ENCODE measurements at regions not wholly inside any gene's neighbourhood (a gene's known extent, or its start where the extent isn't known, plus 50 kb on each side); places are given as distances from the start of the nearest gene placed in this dataset.

DNA sequence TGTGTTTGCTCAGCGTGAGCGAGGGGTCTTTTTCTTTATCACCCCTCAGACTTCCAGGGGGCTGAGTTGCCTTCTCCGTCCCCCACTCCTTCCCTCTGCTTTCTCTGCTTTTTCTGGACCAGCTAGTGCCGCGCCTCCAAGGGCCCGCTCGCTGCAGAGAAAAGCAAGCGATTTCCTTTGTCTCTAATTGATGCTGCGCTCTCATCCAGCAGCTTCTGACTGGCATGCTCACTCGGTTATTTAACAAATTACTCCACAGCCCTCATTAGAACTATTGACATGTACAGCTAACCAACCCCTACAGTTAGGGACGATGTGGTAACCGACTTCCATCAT is 288.0 kb downstream of the ELAVL2 start:
- intact Hi-C loops (cut with DNase I): no loop called here
- DNase-seq (no peak), ATAC-seq (ENCODE audit: poor library complexity) (no peak)

DNA sequence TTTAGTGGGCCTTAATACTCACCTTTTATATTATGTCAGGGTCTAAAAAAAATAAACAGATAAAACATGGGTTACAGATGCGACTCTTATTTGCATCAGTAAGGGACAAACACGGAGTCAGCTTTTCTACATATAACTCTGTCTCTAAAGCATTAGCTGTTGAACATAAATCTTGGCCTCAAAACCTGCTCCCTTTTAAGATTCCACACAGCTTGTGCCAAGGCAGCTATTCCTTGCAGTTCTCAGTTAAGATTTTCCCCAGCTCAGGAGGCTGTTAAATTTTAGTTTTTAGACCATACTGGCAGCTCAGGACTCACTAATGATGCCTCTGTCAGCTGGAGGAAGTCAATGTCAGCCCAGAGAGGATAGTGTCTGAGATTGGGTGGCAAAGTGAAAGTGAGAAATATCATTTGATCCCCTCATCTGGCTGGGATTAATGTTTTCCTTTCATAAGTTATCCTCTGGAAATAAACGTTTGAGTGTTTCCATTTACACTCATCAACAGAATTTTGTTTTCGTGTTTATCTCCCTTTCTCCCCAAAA is 287.5 kb downstream of the ELAVL2 start:
- no peak for DNase-seq
- intact Hi-C loops (cut with DNase I): no loop called here
- no peak for ATAC-seq (ENCODE audit: poor library complexity)

DNA sequence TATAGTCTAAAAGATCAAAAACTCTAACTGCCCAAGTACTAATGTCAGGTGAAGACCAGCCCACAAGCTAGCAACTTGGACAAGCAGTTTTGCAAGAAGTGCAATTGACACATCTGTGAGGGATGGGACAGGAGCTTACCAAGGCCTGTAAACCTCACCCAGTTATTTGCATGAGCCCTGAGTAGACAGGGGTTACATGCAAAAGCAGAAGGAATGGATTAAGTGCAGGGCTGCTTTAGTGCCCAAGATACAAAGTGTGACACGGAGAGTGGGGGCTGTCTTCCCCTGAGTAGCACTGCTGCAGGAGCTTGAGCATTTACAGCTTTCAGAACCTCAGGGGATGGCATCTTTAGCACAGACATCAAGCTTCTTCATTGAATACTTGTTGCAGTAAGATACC is 286.7 kb downstream of the ELAVL2 start:
- DNase-seq: no peak
- no peak for ATAC-seq (ENCODE audit: poor library complexity)
- intact Hi-C loops (cut with DNase I): no loop called here

DNA sequence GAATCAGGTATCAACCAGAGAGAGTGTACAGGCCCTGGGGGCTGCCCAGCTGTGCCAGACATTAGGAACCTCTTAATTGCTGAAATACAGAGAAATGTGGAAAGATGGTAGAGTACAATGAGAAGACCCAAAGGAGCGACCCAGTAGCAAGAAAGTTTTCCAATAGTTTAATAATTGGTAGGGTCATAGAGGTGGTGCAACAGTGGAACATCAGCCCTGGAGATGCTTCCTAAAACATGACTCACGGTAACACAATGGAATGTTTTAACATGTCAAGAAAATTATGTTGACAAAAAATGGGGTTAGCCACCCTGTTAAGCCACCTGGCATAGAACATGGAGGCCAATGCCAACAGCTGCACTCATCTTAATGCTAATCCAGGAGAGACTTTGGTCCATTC is 284.1 kb downstream of the ELAVL2 start:
- DNase-seq (no peak), ATAC-seq (ENCODE audit: poor library complexity) (no peak)
- intact Hi-C loops (cut with DNase I): no loop called here

DNA sequence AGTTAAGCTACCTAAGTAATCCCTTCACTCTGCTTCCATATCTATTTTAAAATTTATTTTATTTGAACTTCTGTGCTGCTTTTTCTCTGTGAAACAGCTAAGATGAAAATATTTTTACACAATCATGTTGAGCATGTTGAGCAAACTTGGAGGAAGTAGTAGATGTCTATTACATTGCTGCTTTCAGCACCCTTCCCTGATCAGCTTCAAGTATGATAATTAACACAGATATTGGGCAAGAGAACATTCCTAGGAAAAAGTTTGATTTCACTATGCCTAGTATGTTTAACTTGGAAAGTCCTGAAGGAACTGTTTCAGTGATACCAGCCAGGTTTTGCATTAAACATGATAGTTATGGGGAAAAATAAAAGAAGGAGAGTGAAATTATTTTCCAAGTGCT is 283.6 kb downstream of the ELAVL2 start:
- intact Hi-C loops (cut with DNase I): no loop called here
- ATAC-seq (ENCODE audit: poor library complexity) (no peak), DNase-seq (no peak)

DNA sequence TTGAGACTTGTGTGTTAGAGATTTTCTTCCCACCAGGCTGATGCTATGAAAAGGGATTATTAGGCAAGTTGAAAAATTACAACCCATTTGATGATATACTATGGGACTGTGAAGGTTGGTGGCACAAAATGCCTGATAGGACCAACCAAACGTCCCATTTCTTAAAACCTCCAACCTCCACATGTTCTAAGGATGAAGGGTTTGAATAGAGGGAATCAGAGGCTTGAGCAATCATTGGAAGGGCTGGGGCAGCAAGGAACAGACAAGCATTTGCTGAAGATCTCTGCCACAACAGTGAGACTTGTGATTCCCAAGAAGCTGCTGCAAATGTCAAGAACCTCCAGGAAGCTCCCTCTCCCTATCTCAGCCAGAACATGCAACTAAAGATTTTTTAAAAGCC is 283.1 kb downstream of the ELAVL2 start:
- ATAC-seq (ENCODE audit: poor library complexity) (no peak), DNase-seq (no peak)
- intact Hi-C loops (cut with DNase I): no loop called here

DNA sequence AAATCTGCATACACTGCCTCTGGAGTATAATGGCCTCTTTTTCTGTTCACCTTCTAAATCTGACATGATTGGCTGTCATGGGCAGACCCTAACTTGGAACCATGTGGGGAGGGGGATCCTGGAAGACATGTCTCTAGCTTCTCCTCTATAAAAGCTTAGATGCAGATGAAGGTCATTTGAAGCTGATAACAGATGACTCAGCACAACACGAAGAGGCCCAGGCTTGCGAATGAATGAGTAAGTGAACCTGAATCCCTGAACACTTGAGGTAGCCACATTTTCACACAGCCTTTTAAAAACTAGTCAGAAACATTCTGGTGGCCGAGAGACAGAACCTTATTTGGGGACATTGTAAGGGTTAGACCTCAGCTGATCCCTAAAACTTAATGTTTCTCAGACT is 282.6 kb downstream of the ELAVL2 start:
- ATAC-seq (ENCODE audit: poor library complexity): no peak
- intact Hi-C loops (cut with DNase I): no loop called here

DNA sequence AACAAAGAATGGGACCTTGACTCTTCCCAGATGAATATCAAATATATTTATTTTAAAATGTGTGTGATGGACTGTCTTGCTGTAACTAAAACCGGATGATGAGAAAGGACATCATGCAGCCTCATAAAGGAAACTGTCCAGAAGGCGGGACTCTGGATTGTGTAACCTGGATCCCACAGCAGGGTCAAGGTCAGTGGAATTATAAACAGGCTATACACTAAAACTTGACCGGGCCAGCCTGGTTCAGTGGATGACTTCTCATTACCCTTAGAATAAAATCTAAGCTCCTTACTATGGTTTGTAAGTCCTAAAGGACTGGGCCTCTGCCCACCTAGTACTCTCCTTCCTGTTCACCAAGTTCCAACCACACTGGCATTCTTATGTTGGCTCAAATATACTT is 280.3 kb downstream of the ELAVL2 start:
- DNase-seq (no peak), ATAC-seq (ENCODE audit: poor library complexity) (no peak)
- intact Hi-C loops (cut with DNase I): no loop called here

More for the DNA sequence above, 282.6 kb downstream of the ELAVL2 start:
- DNase-seq: no peak

DNA sequence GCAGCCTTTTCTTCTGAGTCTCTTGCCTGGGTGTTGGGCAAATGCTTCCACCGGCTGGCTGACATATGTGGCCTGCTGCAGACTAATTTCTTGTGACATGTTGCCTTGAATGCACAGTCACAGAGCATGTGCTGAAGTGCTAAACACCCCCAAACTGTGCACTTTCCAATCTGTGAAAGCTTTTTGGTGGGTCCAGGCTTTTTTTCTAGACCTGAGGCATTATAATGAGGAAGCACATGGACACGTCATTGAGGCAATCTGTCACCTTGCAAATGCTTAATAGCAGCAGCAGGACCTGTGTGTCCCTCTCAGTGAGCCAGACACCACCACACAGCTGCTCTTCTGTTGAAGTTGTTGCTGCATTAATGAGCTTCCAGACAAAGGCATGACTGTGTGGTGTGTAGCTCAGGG is 274.7 kb downstream of the ELAVL2 start:
- intact Hi-C loops (cut with DNase I): no loop called here
- ATAC-seq (ENCODE audit: poor library complexity): no peak
- DNase-seq: no peak

DNA sequence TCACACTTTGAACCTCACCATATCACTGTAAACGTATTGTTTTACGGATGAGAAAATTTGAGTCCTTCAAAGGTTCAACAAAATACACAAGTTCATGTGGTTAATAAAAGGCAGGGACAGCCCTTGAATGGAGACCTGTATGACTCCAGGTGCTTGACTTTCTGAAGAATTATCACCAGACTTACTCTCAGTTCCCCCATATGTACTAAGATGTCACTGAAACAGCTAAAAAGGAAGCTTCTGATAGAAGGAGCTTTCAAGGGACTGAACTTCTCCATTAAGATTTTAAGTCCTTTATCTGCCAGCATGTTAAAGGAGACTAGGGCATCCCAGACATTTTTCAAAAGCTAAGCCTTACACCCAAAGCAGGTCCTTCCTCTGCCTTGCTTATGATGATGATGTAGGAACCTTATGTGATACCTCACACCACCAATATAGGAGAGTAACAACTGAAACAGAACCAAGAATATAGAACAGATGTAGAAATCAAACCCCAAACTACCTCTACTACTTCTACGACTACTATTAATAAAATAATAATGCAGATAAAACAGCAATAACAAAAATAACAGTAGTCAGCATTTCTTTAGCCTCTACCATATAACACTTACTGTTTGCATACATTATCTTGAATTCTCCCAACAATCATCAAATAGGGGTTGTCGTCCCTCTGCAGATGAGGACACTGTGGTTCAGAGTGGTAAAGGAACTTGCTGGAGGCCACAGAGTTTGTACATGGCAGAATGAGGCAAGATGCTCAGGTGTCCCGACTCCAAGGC is 273.9 kb downstream of the ELAVL2 start:
- no peak for DNase-seq
- ATAC-seq (ENCODE audit: poor library complexity): no peak
- intact Hi-C loops (cut with DNase I): no loop called here

DNA sequence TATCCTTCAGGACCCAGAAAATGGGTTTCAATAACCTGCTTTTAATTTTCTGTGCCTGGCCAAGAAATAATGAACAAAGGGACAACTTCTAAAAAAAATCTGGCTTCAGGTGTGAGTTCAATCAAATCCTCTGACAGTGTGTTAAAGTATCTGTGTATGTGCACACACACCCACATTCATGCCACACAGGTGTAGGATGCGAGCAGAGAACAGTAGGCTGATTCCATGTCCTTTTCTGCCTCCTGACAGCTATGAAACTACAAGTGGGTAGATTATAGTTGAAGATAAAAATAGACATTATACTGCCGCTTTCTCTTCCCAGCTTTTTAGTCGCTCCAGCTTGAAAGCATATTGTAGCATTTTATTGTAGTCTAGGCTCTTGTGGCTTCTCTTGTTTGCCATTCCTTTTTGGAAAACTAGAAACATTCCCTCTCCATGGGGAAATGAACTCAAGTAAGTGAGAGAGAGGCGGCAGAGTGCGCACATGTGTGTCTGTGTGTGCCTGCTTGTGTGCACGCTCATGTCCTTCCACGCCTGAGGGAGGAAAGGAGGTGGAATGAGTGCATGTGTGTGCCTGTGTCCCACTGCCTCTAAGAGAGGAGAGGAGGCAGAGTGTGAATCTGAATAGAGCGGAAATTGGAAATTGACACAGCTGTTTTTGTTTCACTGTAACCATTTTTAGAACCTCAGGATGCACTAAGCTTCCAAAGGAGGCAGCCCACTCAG is 273.0 kb downstream of the ELAVL2 start:
- ATAC-seq (ENCODE audit: poor library complexity) (no peak), DNase-seq (no peak)
- intact Hi-C loops (cut with DNase I): no loop called here

DNA sequence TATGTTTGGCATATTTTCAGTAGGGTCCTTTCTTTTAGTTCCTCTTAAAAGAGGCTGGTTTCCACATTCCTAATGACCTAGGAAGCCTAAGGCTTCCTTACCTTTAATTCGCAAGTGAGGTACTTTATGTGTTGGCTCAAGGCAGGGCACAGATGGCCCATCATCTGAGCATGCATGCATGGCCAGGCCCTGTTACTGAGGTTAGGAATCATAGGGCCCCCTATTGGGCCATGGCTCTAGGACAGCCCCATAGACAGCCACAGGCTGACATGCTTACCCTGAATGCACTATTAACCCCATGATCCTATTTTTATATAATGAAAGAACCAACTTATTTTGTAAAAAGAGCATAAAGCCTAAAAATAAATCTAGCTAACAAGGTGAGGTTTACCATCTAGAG is 271.4 kb downstream of the ELAVL2 start:
- DNase-seq (no peak), ATAC-seq (ENCODE audit: poor library complexity) (no peak)
- intact Hi-C loops (cut with DNase I): no loop called here

DNA sequence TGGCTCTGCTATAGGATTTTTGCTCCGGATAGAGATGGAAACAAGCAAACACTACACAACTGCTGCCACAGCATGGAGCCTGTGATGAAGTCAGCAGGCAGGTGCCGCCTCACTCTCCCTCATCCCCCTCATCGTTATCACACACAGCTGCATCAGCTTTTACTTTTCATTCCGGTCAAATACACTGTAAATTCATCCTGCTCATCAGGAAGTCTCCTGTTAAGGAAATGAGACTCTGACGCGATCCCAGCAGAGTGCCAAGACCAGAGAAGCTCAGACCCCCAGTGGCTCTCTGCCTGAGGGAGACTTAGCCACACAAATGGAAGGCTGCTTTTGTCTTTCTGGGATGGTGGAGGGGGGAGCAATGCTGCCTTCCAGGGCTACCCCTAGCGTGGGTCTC is 270.2 kb downstream of the ELAVL2 start:
- intact Hi-C loops (cut with DNase I): no loop called here
- no peak for DNase-seq
- ATAC-seq (ENCODE audit: poor library complexity): no peak

DNA sequence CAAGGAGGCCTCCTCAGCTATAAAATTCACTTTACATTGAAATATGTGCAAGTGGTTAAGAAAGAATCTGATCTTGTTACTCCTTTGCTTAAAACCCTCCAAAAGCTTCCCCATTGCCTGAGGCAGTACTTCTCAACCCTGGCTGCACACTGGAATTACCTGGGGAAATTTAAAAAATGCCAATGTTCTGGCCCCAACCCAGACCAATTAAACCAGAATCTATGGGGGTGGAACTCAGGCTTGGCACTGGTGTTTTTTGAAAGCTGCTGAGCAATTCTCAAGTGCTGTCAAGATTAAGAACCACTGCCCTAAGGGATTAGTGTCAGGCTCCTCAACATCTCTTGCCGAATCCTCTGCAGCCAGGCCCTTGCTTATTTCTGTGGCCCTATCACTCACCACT is 269.6 kb downstream of the ELAVL2 start:
- ATAC-seq (ENCODE audit: poor library complexity): no peak
- intact Hi-C loops (cut with DNase I): no loop called here
- no peak for DNase-seq

DNA sequence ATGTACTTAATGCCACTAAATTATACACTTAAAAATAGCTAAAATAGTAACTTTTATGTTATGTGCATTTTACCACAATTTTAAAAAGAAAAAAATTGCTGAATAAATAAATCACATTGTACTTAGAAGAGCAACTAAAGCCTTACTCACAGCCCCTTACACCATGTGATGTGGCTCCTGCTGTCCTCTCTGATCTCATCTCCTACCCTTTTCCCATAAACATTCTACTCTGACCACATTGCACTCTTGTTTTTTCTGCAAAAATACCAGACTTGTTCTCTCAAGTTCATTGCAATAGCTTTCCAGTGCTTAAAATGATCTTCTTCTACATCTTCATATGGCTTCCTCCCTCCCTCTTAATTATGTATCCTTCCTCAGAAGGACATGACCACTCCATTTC is 268.4 kb downstream of the ELAVL2 start:
- DNase-seq (no peak), ATAC-seq (ENCODE audit: poor library complexity) (no peak)
- intact Hi-C loops (cut with DNase I): no loop called here

DNA sequence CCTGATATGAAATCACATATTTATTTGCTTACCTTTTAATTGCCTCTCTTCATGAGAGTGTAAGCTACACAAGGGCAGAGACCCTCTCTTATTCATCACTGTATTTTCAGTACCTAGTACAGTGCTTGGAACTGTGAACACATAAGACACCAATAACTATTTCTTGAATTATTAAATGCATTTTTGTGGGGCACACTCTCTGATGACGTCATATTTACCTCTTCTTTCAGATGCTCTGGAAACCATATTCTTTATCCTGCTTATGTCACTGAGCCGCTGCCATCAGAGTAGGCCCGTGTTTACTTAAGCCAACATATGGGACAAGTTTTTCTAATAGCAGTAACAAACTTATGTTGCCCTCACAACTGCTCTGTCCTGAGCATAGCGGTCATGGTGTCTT is 266.5 kb downstream of the ELAVL2 start:
- intact Hi-C loops (cut with DNase I): no loop called here
- DNase-seq: no peak
- ATAC-seq (ENCODE audit: poor library complexity): no peak

DNA sequence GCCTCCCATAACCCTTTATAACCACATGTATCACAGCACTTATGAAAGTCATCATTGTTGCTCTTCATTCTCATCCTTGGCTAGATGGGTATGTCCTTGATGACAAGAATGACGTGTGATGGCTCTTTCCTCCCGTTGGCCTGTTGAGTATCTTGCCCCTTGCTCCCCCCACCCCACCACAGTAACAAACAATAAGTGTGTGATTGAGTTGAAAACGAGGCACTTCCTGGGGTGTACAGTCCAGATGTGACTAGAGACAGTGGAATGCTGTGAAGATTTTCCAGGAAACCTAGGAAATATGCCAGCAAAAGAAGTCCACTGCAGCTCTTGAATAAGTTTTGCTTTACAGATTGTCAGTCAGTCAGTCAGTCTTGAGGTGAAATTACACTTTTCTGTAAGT is 262.5 kb downstream of the ELAVL2 start:
- no peak for DNase-seq
- ATAC-seq (ENCODE audit: poor library complexity): no peak
- intact Hi-C loops (cut with DNase I): no loop called here

DNA sequence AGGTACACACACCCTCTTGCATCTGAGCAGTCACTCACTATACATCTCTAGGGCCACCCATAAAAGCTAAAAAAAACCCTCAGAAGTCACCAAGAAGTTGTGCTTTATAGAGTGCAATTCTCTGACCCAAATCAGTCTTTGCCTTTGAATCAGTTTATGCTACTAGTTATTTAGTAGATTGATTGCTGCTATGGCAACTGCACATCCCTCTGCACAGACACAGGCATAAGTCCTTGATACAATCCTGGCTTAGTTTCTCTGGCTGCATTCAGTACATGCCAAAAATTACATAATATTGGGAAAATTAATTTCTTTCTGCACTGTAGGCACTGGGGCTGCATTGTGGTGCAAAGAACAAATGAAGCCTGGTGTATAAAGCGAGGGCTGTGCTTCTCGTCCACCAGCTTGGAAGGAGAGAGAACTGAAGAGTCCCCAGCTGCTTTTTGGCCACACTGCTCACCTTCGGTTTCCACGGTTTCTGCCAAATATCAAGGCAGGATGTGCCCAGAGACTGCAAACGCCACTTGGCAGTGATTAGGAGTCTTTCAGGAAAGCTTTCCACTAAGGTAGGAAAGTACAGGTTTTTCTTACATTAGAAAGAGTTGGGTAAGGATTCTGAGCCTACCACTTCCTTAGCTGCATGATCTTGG is 258.4 kb downstream of the ELAVL2 start:
- no peak for ATAC-seq (ENCODE audit: poor library complexity)
- DNase-seq: no peak
- intact Hi-C loops (cut with DNase I): no loop called here

DNA sequence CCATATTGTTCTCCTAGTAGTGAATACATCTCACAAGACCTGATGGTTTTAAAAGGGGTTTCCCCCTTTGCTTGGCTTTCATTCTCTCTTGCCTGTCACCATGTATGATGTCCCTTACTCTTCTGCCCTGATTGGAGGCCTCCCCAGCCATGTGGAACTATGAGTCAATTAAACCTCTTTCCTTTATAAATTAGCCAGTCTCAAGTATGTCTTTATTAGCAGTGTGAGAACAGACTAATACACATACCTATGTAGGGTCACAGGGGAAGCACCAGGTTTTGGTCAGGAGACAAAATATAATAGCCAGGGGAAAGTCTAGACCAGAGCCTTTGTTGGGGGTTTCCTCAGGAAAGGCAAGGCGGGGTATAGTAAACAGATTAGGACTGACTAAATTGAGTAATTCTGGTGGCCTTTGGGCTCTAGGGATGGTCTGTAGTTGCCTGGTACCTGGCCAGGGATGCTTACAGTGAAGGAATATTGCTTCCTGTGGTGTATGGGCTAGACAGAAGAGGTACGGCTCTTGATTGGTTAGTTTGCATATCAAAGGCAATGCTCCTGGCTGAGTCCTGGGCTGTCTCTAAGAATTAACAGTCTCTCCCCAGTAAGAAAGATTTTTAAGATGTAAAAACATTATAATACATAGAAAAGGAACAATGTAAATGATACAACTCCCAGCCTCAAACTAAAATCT is 254.5 kb downstream of the ELAVL2 start:
- ATAC-seq (ENCODE audit: poor library complexity) (no peak), DNase-seq (no peak)
- intact Hi-C loops (cut with DNase I): no loop called here
